ENCODE measurements at regions not wholly inside any gene's neighbourhood (a gene's known extent, or its start where the extent isn't known, plus 50 kb on each side); places are given as distances from the start of the nearest gene placed in this dataset.

GRCh38 chr9:106339882-106340281, 523.1 kb upstream of the ZNF462 start:
- H3K4me3 ChIP-seq = no peak overlapping the region
- no peaks in the 10 kb centered on the region for H3K36me3 ChIP-seq
- no peak for TF ChIP-seq CTCF (IDR thresholded peaks at IDR 0.05)
- no peak for FAIRE-seq
- no peak for ATAC-seq
- H3K27me3 ChIP-seq = no peaks in the 10 kb centered on the region
- 33 to 49% methylated on average over 3 of the region's 3 CpGs for WGBS, 2 donors
- intact Hi-C loops (cut with DNase I) = no loop called here
- H3K9me3 ChIP-seq = no peaks in the 10 kb centered on the region
- H3K27ac ChIP-seq = no peak overlapping the region
- no peak for DNase-seq
- no peaks in the 10 kb centered on the region for H3K4me1 ChIP-seq

DNA sequence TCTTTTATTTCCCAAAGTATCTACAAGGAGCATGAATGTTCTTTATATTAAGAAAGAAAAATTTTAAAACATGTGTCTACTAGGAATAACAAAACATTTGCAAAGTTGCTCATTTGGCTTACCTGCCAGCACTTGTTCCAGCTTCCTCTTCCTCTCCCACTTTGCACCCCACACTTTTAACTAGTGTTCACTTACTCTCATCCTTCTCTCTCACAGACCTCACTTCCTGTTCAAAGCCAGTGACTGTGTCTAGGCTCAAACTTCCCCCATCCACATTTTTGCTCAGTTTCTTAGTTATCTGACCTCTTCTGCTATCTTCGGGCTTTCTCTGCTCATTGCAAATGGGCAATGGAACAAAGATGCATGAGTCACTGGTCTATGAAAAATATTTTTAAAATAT, 512.2 kb upstream of the ZNF462 start:
- Histone ChIP-seq H3K4me1 (no peaks in the 10 kb centered on the region), H3K27me3 (no peaks in the 10 kb centered on the region), H3K4me3 (no peak overlapping the region), H3K36me3 (no peaks in the 10 kb centered on the region), H3K27ac (no peak overlapping the region), H3K9me3 (no peaks in the 10 kb centered on the region)
- DNase-seq = no peak
- no peak for TF ChIP-seq CTCF (IDR thresholded peaks at IDR 0.05)
- no peak for ATAC-seq
- FAIRE-seq = no peak
- WGBS, 2 donors = 62% methylated on average over 1 of the region's 1 CpG
- intact Hi-C loops (cut with DNase I) = no loop called here

DNA sequence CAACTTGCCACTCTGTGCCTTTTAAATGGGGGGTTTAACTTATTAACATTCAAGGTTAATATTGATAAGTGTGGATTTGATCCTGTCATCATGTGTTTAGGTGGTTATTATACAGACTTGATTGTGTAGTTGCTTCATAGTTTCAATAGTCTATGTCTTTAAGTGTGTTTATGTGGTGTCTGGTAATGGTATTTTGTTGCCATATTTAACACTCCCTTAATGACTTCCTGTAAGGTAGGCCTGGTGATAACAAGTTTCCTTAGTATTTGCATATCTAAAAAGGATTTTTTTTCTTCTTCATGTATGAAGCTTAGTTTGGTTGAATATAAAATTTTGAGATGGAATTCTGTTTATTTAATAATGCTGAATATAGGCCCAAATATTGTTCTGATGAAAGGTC, 506.0 kb upstream of the ZNF462 start:
- no peak overlapping the region for H3K4me3 ChIP-seq
- no peaks in the 10 kb centered on the region for H3K36me3 ChIP-seq
- DNase-seq = no peak
- H3K27me3 ChIP-seq = no peaks in the 10 kb centered on the region
- intact Hi-C loops (cut with DNase I) = no loop called here
- FAIRE-seq = no peak
- H3K27ac ChIP-seq = no peak overlapping the region
- no peaks in the 10 kb centered on the region for H3K9me3 ChIP-seq
- TF ChIP-seq CTCF (IDR thresholded peaks at IDR 0.05) = no peak
- no peaks in the 10 kb centered on the region for H3K4me1 ChIP-seq
- no peak for ATAC-seq

- peak in 1 of 6 donors; percentile 14 for DNase-seq
- H3K27ac ChIP-seq = no peak overlapping the region
- TF ChIP-seq CTCF (IDR thresholded peaks at IDR 0.05) = no peak
- no peak for FAIRE-seq
- H3K9me3 ChIP-seq = no peaks in the 10 kb centered on the region
- no peak for ATAC-seq
- no peaks in the 10 kb centered on the region for H3K27me3 ChIP-seq
- no peaks in the 10 kb centered on the region for H3K36me3 ChIP-seq
- WGBS, 2 donors = 70 to 78% methylated on average over 1 of the region's 1 CpG
- H3K4me1 ChIP-seq = no peaks in the 10 kb centered on the region
- H3K4me3 ChIP-seq = no peak overlapping the region
- intact Hi-C loops (cut with DNase I) = no loop called here
Measured at GRCh38 chr9:106358331-106358730, 504.6 kb upstream of the ZNF462 start.

- intact Hi-C loops (cut with DNase I) = no loop called here
- 87 to 95% methylated on average over 2 of the region's 2 CpGs for WGBS, 2 donors
- Histone ChIP-seq H3K9me3 (no peaks in the 10 kb centered on the region), H3K36me3 (no peaks in the 10 kb centered on the region), H3K4me3 (no peak overlapping the region), H3K4me1 (no peaks in the 10 kb centered on the region), H3K27me3 (no peaks in the 10 kb centered on the region), H3K27ac (no peak overlapping the region)
- no peak for FAIRE-seq
- DNase-seq = no peak
- ATAC-seq = no peak
- no peak for TF ChIP-seq CTCF (IDR thresholded peaks at IDR 0.05)
Measured at GRCh38 chr9:106376689-106377088, 486.3 kb upstream of the ZNF462 start.
